Left colon (tissue), 2 donors: ENCODE measurements at regions not wholly inside any gene's neighbourhood (a gene's known extent, or its start where the extent isn't known, plus 50 kb on each side); places are given as distances from the start of the nearest gene placed in this dataset.

Experiments used
- ATAC-seq: fragments of 200-7000 bp; cut with Tn5 transposase; one replicate; pipeline ENCODE4 v1.9.1; 2020; ENCODE audit warnings: mild to moderate bottlenecking, moderate library complexity
- DNase-seq, 2 donors: peaks; one replicate each; pipeline ENCODE4 v3.0.0-alpha.2; 2020
- intact Hi-C, 2 donors: fragments of 100-400 bp; cut with DNase I in 1 of 2; cut with micrococcal nuclease in 1 of 2; formaldehyde crosslinking; loops; one replicate each; pipeline versions ENCODE4 v1.11.2 to v1.14.0; 2022; cut with DNase I, micrococcal nuclease
- donor health status: DM: no; HTN: no; CAD: no.
- donor health status: DM: yes; HTN: yes; CAD: no.

GRCh38 chr5:124289641-124290311, 456.7 kb downstream of the ZNF608 start:
- intact Hi-C loops: no loop called here
- ATAC-seq: peak; percentile 61

GRCh38 chr5:124289130-124289529, 457.3 kb downstream of the ZNF608 start:
- ATAC-seq: peak; percentile 58
- intact Hi-C loops: no loop called here
- DNase-seq: peak in 1 of 2 donors; percentile 41

More at GRCh38 chr5:124289641-124290311, 456.7 kb downstream of the ZNF608 start:
- DNase-seq: peak; percentile 8 to 50

- DNase-seq: no peak
- ATAC-seq: no peak
- intact Hi-C loops: no loop called here
Observed at GRCh38 chr5:124287813-124288212, 458.6 kb downstream of the ZNF608 start.

- DNase-seq (no peak), ATAC-seq (no peak)
- intact Hi-C loops: no loop called here
Observed at GRCh38 chr5:124285733-124286132, 460.7 kb downstream of the ZNF608 start.

GRCh38 chr5:124285071-124285470, 461.4 kb downstream of the ZNF608 start:
- DNase-seq: no peak
- ATAC-seq: peak; percentile 44
- intact Hi-C loops: no loop called here

GRCh38 chr5:124283031-124283430, 463.4 kb downstream of the ZNF608 start:
- ATAC-seq: no peak
- DNase-seq: no peak
- intact Hi-C loops: no loop called here

GRCh38 chr5:124280079-124280478, 466.4 kb downstream of the ZNF608 start:
- intact Hi-C loops: no loop called here
- ATAC-seq (no peak), DNase-seq (no peak)

GRCh38 chr5:124279146-124279876, 467.1 kb downstream of the ZNF608 start:
- no peak for ATAC-seq
- intact Hi-C loops: no loop called here
- DNase-seq: no peak

- intact Hi-C loops: no loop called here
- no peak for ATAC-seq
- DNase-seq: no peak
Observed at GRCh38 chr5:124278636-124279035, 467.8 kb downstream of the ZNF608 start.

GRCh38 chr5:124277767-124278545, 468.5 kb downstream of the ZNF608 start:
- DNase-seq (no peak), ATAC-seq (peak; percentile 82)
- intact Hi-C loops: no loop called here

GRCh38 chr5:124276166-124276565, 470.3 kb downstream of the ZNF608 start:
- intact Hi-C loops: no loop called here
- ATAC-seq: no peak
- DNase-seq: no peak

GRCh38 chr5:124274949-124275348, 471.5 kb downstream of the ZNF608 start:
- DNase-seq (no peak), ATAC-seq (no peak)
- intact Hi-C loops: no loop called here

- intact Hi-C loops: no loop called here
- DNase-seq (no peak), ATAC-seq (no peak)
Observed at GRCh38 chr5:124264499-124264898, 481.9 kb downstream of the ZNF608 start.

GRCh38 chr5:124263680-124264491, 482.6 kb downstream of the ZNF608 start:
- ATAC-seq (no peak), DNase-seq (no peak)
- intact Hi-C loops: no loop called here

GRCh38 chr5:124262991-124263571, 483.4 kb downstream of the ZNF608 start:
- DNase-seq (no peak), ATAC-seq (no peak)
- intact Hi-C loops: no loop called here

- DNase-seq (no peak), ATAC-seq (no peak)
- intact Hi-C loops: no loop called here
Observed at GRCh38 chr5:124262470-124262869, 484.0 kb downstream of the ZNF608 start.

- ATAC-seq (no peak), DNase-seq (no peak)
- intact Hi-C loops: no loop called here
Observed at GRCh38 chr5:124261848-124262247, 484.6 kb downstream of the ZNF608 start.

GRCh38 chr5:124260921-124261515, 485.4 kb downstream of the ZNF608 start:
- DNase-seq: no peak
- intact Hi-C loops: no loop called here
- ATAC-seq: no peak
